ENCODE measurements at regions not wholly inside any gene's neighbourhood (a gene's known extent, or its start where the extent isn't known, plus 50 kb on each side); places are given as distances from the start of the nearest gene placed in this dataset.

- Histone ChIP-seq H3K27ac (no peak overlapping the region), H3K4me3 (no peak overlapping the region), H3K27me3 (no peaks in the 10 kb centered on the region), H3K36me3 (no peaks in the 10 kb centered on the region), H3K4me1 (no peaks in the 10 kb centered on the region), H3K9me3 (peaks cover 0 to 13% of the 10 kb centered on the region in 2 donors)
- TF ChIP-seq CTCF (IDR thresholded peaks at IDR 0.05): no peak
- DNase-seq (ENCODE audit: low spot score): no peak
Measured at GRCh38 chr10:37671802-37672201, 185.6 kb downstream of the ZNF248 start.

GRCh38 chr10:37667736-37668135, 189.7 kb downstream of the ZNF248 start:
- Histone ChIP-seq H3K4me1 (no peaks in the 10 kb centered on the region), H3K27me3 (no peaks in the 10 kb centered on the region), H3K9me3 (peaks cover 0 to 18% of the 10 kb centered on the region in 2 donors)

GRCh38 chr10:37654466-37654865, 202.9 kb downstream of the ZNF248 start:
- H3K4me3 ChIP-seq: no peak overlapping the region
- no peaks in the 10 kb centered on the region for H3K27me3 ChIP-seq
- peaks cover 0 to 22% of the 10 kb centered on the region in 2 donors for H3K9me3 ChIP-seq
- H3K36me3 ChIP-seq: no peaks in the 10 kb centered on the region
- no peak for DNase-seq (ENCODE audit: low spot score)
- TF ChIP-seq CTCF (IDR thresholded peaks at IDR 0.05): no peak
- no peak overlapping the region for H3K27ac ChIP-seq
- no peaks in the 10 kb centered on the region for H3K4me1 ChIP-seq

More at GRCh38 chr10:37667736-37668135, 189.7 kb downstream of the ZNF248 start:
- Histone ChIP-seq H3K4me3 (no peak overlapping the region), H3K27ac (no peak overlapping the region), H3K36me3 (no peaks in the 10 kb centered on the region)
- TF ChIP-seq CTCF (IDR thresholded peaks at IDR 0.05): no peak
- DNase-seq (ENCODE audit: low spot score): no peak

- no peak for TF ChIP-seq CTCF (IDR thresholded peaks at IDR 0.05)
- H3K27me3 ChIP-seq: no peaks in the 10 kb centered on the region
Measured at GRCh38 chr10:37643187-37643586, 214.2 kb downstream of the ZNF248 start.

GRCh38 chr10:37640301-37640700, 217.1 kb downstream of the ZNF248 start:
- Histone ChIP-seq H3K4me3 (no peak overlapping the region), H3K27ac (no peak overlapping the region), H3K36me3 (no peaks in the 10 kb centered on the region), H3K4me1 (no peaks in the 10 kb centered on the region), H3K9me3 (peaks cover 0 to 11% of the 10 kb centered on the region in 2 donors), H3K27me3 (no peaks in the 10 kb centered on the region)
- DNase-seq (ENCODE audit: low spot score): no peak
- TF ChIP-seq CTCF (IDR thresholded peaks at IDR 0.05): no peak

More at GRCh38 chr10:37643187-37643586, 214.2 kb downstream of the ZNF248 start:
- Histone ChIP-seq H3K36me3 (no peaks in the 10 kb centered on the region), H3K9me3 (no peaks in the 10 kb centered on the region), H3K4me1 (no peaks in the 10 kb centered on the region), H3K4me3 (no peak overlapping the region), H3K27ac (no peak overlapping the region)
- no peak for DNase-seq (ENCODE audit: low spot score)

- Histone ChIP-seq H3K27me3 (no peaks in the 10 kb centered on the region), H3K9me3 (peaks cover 0 to 14% of the 10 kb centered on the region in 2 donors), H3K27ac (no peak overlapping the region), H3K36me3 (no peaks in the 10 kb centered on the region), H3K4me1 (no peaks in the 10 kb centered on the region), H3K4me3 (no peak overlapping the region)
- no peak for DNase-seq (ENCODE audit: low spot score)
- TF ChIP-seq CTCF (IDR thresholded peaks at IDR 0.05): no peak
Measured at GRCh38 chr10:37639200-37639599, 218.2 kb downstream of the ZNF248 start.
